ENCODE measurements at regions not wholly inside any gene's neighbourhood (a gene's known extent, or its start where the extent isn't known, plus 50 kb on each side); places are given as distances from the start of the nearest gene placed in this dataset.

DNA sequence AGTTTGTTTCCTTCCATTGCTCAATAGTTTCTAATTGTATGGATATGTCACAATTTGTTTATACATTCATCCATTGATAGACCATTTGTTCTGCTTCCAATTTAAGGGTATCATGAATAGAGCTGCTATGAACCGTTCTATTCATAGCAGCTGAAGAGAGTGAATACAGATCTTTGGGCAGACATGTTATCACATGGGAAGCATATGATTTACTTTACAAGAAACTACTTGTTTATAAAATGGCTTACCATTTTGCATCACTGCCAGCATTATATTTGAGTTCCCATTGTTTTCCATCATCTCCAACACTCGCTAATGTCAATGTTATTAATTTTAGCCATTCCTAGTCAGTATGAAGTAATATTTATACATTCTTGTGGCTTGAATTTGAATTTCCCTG lies 549.0 kb downstream of the MAT2B start:
- Histone ChIP-seq H3K36me3 (ENCODE audit: insufficient read depth, low read length) (no peaks in the 10 kb centered on the region), H3K79me2 (ENCODE audit: insufficient read depth, low read length) (no peaks in the 10 kb centered on the region), H3K4me3 (ENCODE audit: insufficient read depth, low read length) (no peak overlapping the region), H4K20me1 (ENCODE audit: insufficient read depth, low read length) (no peaks in the 10 kb centered on the region), H3K9me3 (ENCODE audit: low read depth, low read length) (no peaks in the 10 kb centered on the region), H3K4me2 (ENCODE audit: insufficient read depth, low read length) (no peak overlapping the region), H2AFZ (ENCODE audit: low read length) (no peak overlapping the region), H3K4me1 (ENCODE audit: insufficient read depth, low read length) (peaks cover 11% of the 10 kb centered on the region), H3K27ac (ENCODE audit: low read depth, low read length) (no peak overlapping the region), H3K27me3 (ENCODE audit: insufficient read depth, low read length) (no peaks in the 10 kb centered on the region)
- TF ChIP-seq, protein P1, sequence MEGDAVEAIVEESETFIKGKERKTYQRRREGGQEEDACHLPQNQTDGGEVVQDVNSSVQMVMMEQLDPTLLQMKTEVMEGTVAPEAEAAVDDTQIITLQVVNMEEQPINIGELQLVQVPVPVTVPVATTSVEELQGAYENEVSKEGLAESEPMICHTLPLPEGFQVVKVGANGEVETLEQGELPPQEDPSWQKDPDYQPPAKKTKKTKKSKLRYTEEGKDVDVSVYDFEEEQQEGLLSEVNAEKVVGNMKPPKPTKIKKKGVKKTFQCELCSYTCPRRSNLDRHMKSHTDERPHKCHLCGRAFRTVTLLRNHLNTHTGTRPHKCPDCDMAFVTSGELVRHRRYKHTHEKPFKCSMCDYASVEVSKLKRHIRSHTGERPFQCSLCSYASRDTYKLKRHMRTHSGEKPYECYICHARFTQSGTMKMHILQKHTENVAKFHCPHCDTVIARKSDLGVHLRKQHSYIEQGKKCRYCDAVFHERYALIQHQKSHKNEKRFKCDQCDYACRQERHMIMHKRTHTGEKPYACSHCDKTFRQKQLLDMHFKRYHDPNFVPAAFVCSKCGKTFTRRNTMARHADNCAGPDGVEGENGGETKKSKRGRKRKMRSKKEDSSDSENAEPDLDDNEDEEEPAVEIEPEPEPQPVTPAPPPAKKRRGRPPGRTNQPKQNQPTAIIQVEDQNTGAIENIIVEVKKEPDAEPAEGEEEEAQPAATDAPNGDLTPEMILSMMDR (IDR thresholded peaks at IDR 0.05; ENCODE audit: extremely low read depth, low read depth, low read length) = no peak
- DNase-seq (ENCODE audit: insufficient read length, low spot score, missing footprints) = no peak

DNA sequence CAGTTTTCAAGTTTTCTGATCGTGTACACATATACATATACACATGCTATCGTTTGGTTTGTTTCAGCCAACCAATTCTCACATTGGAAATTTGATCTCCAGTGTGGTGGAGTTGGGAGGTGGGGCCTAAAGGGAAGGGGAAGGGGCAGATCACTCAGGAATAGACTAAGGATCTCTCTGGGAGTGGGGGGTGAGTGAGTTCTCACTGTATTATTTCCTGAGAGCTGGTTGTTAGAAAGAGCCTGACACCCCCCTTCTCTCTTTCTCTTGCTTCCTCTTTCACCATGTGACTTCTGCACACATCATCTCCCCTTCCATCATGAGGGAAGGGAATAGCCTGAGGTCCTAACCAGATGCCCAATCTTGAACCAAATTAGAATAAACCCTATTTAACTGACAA lies 551.7 kb downstream of the MAT2B start:
- H3K27ac ChIP-seq (ENCODE audit: low read depth, low read length) = no peak overlapping the region
- H3K36me3 ChIP-seq (ENCODE audit: insufficient read depth, low read length) = no peaks in the 10 kb centered on the region
- no peak overlapping the region for H2AFZ ChIP-seq (ENCODE audit: low read length)
- H3K4me1 ChIP-seq (ENCODE audit: insufficient read depth, low read length) = peaks cover 3% of the 10 kb centered on the region
- H3K79me2 ChIP-seq (ENCODE audit: insufficient read depth, low read length) = no peaks in the 10 kb centered on the region
- TF ChIP-seq, protein P1 (IDR thresholded peaks at IDR 0.05; ENCODE audit: extremely low read depth, low read depth, low read length) = no peak
- H3K27me3 ChIP-seq (ENCODE audit: insufficient read depth, low read length) = no peaks in the 10 kb centered on the region
- H3K4me3 ChIP-seq (ENCODE audit: insufficient read depth, low read length) = no peak overlapping the region
- H3K9me3 ChIP-seq (ENCODE audit: low read depth, low read length) = no peaks in the 10 kb centered on the region
- DNase-seq (ENCODE audit: insufficient read length, low spot score, missing footprints) = no peak
- no peak overlapping the region for H3K4me2 ChIP-seq (ENCODE audit: insufficient read depth, low read length)
- no peaks in the 10 kb centered on the region for H4K20me1 ChIP-seq (ENCODE audit: insufficient read depth, low read length)

- no peaks in the 10 kb centered on the region for H3K79me2 ChIP-seq (ENCODE audit: insufficient read depth, low read length)
- no peaks in the 10 kb centered on the region for H3K4me1 ChIP-seq (ENCODE audit: insufficient read depth, low read length)
- no peak for DNase-seq (ENCODE audit: insufficient read length, low spot score, missing footprints)
- H3K27me3 ChIP-seq (ENCODE audit: insufficient read depth, low read length) = no peaks in the 10 kb centered on the region
- H3K4me2 ChIP-seq (ENCODE audit: insufficient read depth, low read length) = no peak overlapping the region
- TF ChIP-seq, protein P1 (IDR thresholded peaks at IDR 0.05; ENCODE audit: extremely low read depth, low read depth, low read length) = no peak
- no peaks in the 10 kb centered on the region for H3K36me3 ChIP-seq (ENCODE audit: insufficient read depth, low read length)
- H3K4me3 ChIP-seq (ENCODE audit: insufficient read depth, low read length) = no peak overlapping the region
- H3K9me3 ChIP-seq (ENCODE audit: low read depth, low read length) = no peaks in the 10 kb centered on the region
- H3K27ac ChIP-seq (ENCODE audit: low read depth, low read length) = no peak overlapping the region
- H2AFZ ChIP-seq (ENCODE audit: low read length) = no peak overlapping the region
- no peaks in the 10 kb centered on the region for H4K20me1 ChIP-seq (ENCODE audit: insufficient read depth, low read length)
These were observed 553.2 kb downstream of the MAT2B start for GRCh38 chr5:164058621-164059020.

GRCh38 chr5:164059471-164059870 lies 554.1 kb downstream of the MAT2B start:
- Histone ChIP-seq H3K4me1 (ENCODE audit: insufficient read depth, low read length) (no peaks in the 10 kb centered on the region), H3K79me2 (ENCODE audit: insufficient read depth, low read length) (no peaks in the 10 kb centered on the region), H3K27ac (ENCODE audit: low read depth, low read length) (no peak overlapping the region), H4K20me1 (ENCODE audit: insufficient read depth, low read length) (no peaks in the 10 kb centered on the region), H3K36me3 (ENCODE audit: insufficient read depth, low read length) (no peaks in the 10 kb centered on the region), H3K4me2 (ENCODE audit: insufficient read depth, low read length) (no peak overlapping the region), H3K27me3 (ENCODE audit: insufficient read depth, low read length) (no peaks in the 10 kb centered on the region), H3K9me3 (ENCODE audit: low read depth, low read length) (no peaks in the 10 kb centered on the region), H3K4me3 (ENCODE audit: insufficient read depth, low read length) (no peak overlapping the region), H2AFZ (ENCODE audit: low read length) (no peak overlapping the region)
- DNase-seq (ENCODE audit: insufficient read length, low spot score, missing footprints) = no peak
- TF ChIP-seq, protein P1 (IDR thresholded peaks at IDR 0.05; ENCODE audit: extremely low read depth, low read depth, low read length) = no peak
